ENCODE measurements at regions not wholly inside any gene's neighbourhood (a gene's known extent, or its start where the extent isn't known, plus 50 kb on each side); places are given as distances from the start of the nearest gene placed in this dataset.

- TF ChIP-seq, protein P1, sequence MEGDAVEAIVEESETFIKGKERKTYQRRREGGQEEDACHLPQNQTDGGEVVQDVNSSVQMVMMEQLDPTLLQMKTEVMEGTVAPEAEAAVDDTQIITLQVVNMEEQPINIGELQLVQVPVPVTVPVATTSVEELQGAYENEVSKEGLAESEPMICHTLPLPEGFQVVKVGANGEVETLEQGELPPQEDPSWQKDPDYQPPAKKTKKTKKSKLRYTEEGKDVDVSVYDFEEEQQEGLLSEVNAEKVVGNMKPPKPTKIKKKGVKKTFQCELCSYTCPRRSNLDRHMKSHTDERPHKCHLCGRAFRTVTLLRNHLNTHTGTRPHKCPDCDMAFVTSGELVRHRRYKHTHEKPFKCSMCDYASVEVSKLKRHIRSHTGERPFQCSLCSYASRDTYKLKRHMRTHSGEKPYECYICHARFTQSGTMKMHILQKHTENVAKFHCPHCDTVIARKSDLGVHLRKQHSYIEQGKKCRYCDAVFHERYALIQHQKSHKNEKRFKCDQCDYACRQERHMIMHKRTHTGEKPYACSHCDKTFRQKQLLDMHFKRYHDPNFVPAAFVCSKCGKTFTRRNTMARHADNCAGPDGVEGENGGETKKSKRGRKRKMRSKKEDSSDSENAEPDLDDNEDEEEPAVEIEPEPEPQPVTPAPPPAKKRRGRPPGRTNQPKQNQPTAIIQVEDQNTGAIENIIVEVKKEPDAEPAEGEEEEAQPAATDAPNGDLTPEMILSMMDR (IDR thresholded peaks at IDR 0.05), result no peak
- TF ChIP-seq POLR2A (IDR thresholded peaks at IDR 0.05) (no peak), EP300 (IDR thresholded peaks at IDR 0.05) (no peak)
Observed at GRCh38 chr2:104704496-104705245, 149.2 kb upstream of the POU3F3 start.
